ENCODE measurements at regions not wholly inside any gene's neighbourhood (a gene's known extent, or its start where the extent isn't known, plus 50 kb on each side); places are given as distances from the start of the nearest gene placed in this dataset.
"Not testable (repeated sequence)": the region's sequence is repeated elsewhere in the genome, so short reads cannot be mapped to it uniquely, and the experiment has no call there.

DNA sequence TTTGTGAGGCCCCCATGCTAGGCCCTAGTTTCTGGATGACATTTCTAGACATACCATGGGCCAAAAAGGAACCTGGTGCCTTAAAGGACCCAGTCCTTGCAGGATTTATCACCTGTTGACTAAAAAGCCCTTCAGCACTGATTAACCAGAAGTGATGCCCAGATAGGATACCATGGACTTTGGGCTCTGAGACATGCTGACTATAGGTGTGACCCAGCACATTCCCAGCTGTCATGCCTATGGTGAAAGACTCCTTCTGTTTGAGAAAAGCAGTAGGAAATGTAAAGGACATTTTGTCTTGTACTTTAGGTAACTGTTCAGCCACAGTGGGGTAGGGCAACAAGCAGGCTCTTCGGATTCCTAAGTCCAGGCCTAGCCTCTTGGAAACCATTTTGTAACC lies 724.2 kb downstream of the CD109 start:
- no peak for ATAC-seq (ENCODE audit: poor library complexity)
- DNase-seq: no peak
- intact Hi-C loops (cut with DNase I): no loop called here

DNA sequence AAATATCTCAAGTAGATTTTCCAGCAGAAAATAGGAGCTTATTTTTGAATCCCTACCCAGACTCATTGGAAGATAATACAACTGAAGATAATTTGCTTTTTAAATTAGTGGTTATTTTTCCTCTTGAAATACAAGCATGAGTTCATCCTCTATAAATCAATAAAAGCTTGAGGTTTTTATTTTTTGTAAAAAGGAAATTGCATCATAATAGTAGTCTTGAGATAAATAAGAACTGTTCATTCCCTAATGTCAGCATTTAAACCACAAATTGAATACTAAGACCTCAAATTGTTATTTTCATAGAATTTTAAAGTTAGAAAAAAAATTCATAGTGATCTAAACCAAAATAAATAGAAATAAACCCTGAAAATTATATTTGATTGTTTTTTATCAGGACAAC lies 719.1 kb downstream of the CD109 start:
- intact Hi-C loops (cut with DNase I): no loop called here
- ATAC-seq (ENCODE audit: poor library complexity): no peak
- no peak for DNase-seq

DNA sequence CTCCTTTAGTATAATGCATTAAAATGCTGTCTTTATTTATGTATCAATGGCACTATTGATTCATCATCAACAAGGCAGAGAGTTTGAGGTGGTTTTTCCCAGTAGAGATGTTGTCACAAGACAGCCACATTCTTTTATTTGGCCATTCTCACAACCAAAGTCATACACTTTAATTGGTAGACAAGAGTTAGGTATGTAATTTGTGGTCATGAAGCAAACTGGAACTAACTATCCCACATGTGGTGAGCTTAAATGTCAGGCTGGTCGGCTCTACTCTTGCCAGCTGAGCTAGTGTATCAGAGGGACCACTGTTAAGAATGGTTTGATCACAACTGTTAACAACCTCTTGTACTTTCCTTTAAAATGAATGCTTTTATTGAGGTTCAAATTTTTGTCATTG lies 714.6 kb downstream of the CD109 start:
- intact Hi-C loops (cut with DNase I): no loop called here
- no peak for DNase-seq
- ATAC-seq (ENCODE audit: poor library complexity): no peak

DNA sequence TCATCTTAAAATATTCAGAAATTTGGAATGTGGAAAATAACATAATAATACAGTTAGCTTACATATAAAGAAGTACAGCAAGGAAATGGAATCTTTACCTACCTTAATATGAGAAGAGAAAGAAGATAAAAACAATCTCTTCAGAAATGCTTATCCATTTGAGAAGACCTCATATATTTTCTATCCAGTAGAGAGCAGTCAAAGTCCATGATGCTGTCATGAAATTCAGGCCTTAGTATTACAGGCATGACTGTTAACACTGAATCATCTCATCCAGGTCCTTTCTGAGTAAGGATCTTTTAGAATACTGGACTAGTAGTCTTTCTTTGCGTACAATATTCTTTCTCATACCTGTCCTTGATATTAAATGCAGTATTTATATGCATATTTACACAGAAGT lies 713.4 kb downstream of the CD109 start:
- no peak for ATAC-seq (ENCODE audit: poor library complexity)
- intact Hi-C loops (cut with DNase I): no loop called here
- no peak for DNase-seq

DNA sequence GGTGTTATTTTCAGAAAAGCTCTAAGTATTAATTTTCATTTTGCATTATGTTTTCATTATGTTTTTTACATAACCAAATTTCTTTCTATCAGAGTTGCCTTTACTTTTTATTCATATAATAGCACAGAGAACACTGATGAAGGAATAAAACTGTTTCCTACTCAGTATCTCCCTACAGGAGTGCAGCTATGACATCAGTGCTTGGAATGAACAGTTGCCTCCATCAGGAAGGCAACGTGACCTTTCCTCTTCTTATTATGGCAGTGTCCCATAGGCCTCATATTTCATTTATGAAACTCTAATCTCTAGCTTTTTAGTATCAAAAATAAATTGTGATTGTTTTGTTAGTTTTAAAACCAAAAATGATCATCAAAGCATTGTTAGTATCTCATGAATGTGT lies 712.8 kb downstream of the CD109 start:
- no peak for DNase-seq
- intact Hi-C loops (cut with DNase I): no loop called here
- ATAC-seq (ENCODE audit: poor library complexity): no peak

DNA sequence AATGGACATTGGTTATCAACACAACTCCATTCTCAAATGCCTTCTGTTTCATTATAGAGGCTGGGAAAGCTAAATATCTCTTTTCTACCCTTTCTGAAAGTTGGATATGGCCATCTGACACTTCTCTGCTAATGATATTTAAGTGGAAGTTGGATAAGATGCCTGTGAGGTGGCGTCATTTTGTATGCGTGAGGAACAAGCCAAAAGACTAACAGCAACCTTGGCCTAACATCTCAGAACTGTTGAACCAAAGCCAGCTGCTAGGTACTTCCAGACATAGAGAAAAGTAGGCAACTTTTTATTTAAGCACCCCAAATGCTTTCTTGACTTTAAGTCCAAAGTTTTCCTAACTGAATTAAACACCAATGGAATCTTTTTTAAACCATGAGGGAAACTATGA lies 708.4 kb downstream of the CD109 start:
- DNase-seq: no peak
- intact Hi-C loops (cut with DNase I): no loop called here
- no peak for ATAC-seq (ENCODE audit: poor library complexity)

DNA sequence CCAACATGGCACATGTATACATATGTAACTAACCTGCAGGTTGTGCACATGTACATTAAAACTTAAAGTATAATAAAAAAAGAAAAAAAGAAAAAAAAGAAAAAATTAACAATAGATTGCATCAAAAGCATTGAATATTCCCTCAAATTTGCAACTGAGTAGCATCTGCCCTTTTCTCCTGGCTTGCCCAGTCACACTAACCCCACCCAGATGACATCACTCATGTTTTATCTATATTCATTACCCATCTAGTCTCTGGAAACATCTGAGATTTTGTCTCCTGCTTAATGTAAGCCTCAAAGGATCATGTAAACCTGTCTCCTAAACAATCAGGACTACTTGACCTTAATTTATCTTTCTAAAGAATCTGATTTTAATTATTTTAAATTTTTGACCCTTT lies 706.8 kb downstream of the CD109 start:
- DNase-seq (no peak), ATAC-seq (ENCODE audit: poor library complexity) (no peak)
- intact Hi-C loops (cut with DNase I): no loop called here

DNA sequence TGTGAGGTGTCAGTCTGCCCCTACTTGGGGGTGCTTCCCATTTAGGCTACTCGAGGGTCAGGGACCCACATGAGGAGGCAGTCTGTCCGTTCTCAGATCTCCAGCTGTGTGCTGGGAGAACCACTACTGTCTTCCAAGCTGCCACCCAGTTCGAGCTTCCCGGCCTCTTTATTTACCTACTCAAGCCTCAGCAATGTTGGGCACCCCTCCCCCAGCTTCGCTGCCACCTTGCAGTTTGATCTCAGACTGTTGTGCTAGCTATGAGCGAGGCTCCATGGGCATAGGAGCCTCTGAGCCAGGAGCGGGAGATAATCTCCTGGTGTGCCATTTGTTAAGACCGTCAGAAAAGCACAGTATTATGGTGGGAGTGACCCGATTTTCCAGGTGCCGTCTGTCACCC lies 682.4 kb downstream of the CD109 start:
- DNase-seq; intact Hi-C loops (cut with DNase I): not testable (repeated sequence)

DNA sequence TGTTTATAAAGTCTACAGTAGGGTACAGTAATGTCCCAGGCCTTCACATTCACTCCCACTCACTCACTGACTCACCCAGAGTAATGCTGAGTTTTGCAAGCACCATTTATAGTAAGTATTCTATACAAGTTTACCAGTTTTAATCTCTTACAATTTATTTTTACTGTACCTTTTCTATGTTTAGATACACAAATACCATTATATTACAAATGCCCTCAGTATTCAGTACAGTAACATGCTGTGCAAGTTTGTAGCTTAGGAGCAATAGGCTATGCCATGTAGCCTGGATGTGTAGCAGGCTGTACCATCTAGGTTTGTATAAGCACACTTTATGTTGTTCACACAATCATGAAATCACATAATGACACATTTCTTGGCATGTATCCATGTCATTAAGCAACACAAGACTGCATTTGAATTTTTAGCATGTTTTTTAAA lies 673.6 kb downstream of the CD109 start:
- intact Hi-C loops (cut with DNase I): no loop called here
- DNase-seq (no peak), ATAC-seq (ENCODE audit: poor library complexity) (no peak)

More for the DNA sequence above, 682.4 kb downstream of the CD109 start:
- ATAC-seq (ENCODE audit: poor library complexity): not testable (repeated sequence)

DNA sequence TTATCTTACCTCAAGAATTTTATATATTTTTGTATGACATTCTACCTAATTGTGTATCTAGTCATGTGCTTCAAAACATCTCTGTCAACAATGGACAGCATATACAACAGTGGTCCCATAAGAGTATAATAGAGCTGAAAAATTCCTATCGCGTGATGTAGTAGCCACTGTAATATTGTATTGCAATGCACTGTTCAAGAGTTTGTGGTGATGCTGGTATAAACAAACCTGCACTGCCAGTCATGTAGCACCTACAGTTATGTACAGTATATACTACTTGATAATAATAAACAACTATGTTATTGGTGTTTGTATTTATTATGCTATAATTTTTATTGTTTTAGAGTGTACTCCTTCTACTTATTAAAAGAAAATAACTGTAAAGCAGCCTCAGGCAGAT lies 672.7 kb downstream of the CD109 start:
- ATAC-seq (ENCODE audit: poor library complexity) (no peak), DNase-seq (no peak)
- intact Hi-C loops (cut with DNase I): no loop called here

DNA sequence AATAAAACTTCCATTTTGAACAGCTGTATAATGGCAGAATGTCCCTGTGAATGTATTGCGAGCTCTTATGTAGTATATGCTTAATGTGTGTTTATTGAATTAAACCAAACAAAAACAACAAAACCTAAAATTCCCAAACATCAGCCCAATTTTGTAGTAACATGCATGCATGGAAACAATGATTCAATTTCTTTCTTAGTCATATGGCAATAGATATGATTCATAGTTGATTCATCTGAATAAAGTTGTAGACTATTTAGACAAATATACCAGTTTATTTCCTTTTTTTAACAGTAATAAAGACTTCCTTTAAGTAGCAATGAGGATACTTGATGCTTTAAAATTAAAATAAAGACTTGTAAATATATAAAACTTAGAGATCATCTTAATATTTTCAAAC lies 670.6 kb downstream of the CD109 start:
- intact Hi-C loops (cut with DNase I): no loop called here
- no peak for ATAC-seq (ENCODE audit: poor library complexity)
- DNase-seq: no peak

DNA sequence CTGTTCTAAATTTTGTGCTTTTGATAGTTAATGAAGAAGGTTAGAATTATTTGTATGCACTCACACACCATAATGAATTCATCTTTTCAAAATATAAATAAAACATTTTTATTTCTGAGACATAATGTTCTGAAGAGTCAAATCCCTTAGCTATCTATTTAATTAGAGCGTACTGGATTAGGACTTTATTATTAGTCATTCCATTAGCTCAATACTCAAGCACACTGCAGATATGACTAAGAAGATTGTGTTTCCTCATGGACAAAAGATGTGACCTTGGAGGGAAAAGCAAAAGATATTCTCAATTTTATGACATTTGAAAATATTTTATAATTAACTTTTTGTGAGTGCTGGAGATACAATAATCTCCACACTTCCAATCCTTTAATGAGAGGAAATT lies 666.4 kb downstream of the CD109 start:
- DNase-seq: no peak
- intact Hi-C loops (cut with DNase I): no loop called here
- ATAC-seq (ENCODE audit: poor library complexity): no peak

DNA sequence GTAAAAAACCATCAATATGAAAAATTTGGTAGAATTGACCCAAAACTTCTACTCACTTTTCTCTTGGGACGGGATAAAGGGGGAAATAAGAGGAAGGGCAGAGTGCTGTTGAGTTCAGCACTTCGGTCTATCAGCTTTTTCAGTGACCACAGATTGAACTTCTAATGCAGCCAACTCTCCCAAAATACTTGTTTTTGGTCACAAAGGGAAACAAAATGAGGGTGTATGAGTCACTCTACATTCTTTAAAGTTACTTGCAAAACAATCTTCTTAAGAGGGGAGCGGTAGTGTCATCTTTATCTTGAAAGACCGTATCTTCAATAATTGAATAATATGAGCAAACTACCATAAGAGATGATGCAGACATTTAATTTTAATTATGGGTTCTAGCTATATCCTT lies 661.3 kb downstream of the CD109 start:
- no peak for DNase-seq
- ATAC-seq (ENCODE audit: poor library complexity): peak; percentile 38
- intact Hi-C loops (cut with DNase I): no loop called here

DNA sequence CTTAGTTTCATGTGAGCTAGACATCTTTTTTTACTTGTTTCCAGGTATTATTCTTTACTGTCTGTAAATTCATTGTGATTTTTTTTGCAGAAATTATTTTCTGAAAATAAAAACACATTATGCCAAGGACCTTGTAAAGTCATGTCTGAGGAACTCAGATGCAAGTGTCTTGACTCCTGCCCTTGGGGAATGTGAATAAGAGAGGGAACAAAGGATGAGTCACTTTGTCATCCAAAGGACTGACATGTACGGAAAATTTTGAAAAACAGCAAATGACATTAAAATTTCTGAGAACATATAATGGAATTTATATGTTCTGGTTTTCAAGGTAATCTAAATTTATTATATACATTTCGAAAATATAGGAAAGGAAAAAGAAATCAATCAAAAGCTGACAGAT lies 660.4 kb downstream of the CD109 start:
- DNase-seq: no peak
- intact Hi-C loops (cut with DNase I): no loop called here
- no peak for ATAC-seq (ENCODE audit: poor library complexity)

DNA sequence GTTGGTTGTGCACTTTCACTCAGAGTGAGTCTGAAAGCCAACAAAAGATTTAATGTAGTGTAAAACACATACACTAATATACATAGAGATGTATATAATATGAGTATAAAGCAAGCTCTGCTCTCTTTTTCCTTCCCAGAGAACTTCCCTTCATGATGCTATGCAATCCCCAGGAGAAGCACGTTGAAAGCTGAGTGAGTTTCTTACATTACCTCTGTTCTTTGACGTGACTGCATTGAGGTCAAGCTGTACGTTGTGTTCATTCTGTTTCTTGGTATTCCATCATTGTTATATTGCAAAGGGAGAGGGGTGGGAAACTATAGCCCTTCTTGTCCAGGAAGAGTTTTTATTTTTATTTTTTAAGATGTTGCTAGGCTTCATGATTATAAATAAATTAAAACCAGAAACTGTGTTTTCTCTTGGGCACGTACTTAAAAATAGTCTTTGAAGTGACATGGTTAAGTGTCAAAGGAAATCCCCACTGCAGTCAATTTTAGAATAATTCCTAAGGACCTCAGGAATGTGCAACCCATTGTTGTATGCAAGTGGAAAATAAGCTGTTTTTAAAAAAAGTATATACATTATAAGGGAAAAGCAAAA lies 651.0 kb downstream of the CD109 start:
- DNase-seq (no peak), ATAC-seq (ENCODE audit: poor library complexity) (no peak)
- intact Hi-C loops (cut with DNase I): no loop called here

DNA sequence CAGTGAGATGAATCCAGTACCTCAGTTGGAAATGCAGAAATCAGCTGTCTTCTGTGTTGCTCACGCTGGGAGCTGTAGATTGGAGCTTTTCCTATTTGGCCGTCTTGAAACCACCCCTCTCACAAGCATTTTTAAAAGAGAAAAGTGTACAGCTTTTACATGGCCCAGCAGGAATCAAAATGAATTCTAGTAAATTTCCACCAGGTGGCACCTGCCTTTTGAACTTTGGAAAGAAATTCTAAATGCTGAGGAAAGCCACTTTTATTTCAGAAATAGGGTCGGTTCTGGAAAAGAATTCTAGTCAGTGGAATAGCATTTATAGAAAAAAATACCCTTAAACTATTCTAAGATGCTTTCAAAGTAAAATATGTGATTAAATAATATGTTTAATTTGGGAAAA lies 647.8 kb downstream of the CD109 start:
- intact Hi-C loops (cut with DNase I): no loop called here
- ATAC-seq (ENCODE audit: poor library complexity): no peak
- DNase-seq: no peak

DNA sequence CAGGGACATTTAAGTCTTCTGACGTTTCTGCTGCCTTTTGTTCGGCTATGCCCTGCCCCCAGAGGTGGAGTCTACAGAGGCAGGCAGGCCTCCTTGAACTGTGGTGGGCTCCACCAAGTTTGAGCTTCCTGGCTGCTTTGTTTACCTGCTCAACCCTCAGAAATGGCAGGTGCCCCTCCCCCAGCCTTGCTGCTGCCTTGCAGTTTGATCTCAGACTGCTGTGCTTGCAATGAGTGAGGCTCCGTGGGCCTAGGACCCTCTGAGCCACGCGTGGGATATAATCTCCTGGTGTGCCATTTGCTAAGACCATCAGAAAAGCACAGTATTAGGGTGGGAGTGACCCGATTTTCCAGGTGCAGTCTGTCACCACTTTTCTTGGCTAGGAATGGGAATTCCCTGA lies 647.3 kb downstream of the CD109 start:
- DNase-seq; ATAC-seq (ENCODE audit: poor library complexity); intact Hi-C loops (cut with DNase I): not testable (repeated sequence)

DNA sequence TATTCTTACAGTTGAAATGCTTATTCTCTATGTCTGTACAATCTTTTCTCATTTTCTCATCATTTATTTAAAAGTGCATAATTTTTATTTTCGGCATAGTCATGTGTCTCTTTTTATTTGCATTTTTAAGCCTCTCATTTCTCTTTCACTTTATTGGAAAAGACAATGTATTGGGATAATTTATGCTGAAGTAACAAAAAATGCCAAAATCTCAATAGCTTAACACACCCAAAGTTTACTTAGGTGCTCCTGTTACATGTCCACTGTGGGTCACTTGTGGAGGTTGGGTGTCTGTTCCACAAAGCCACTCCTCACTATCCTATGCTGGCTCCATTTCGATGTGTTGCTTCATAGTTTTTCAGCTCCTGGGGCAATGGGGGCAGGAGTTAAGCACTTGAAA lies 638.7 kb downstream of the CD109 start:
- ATAC-seq (ENCODE audit: poor library complexity) (no peak), DNase-seq (no peak)
- intact Hi-C loops (cut with DNase I): no loop called here

DNA sequence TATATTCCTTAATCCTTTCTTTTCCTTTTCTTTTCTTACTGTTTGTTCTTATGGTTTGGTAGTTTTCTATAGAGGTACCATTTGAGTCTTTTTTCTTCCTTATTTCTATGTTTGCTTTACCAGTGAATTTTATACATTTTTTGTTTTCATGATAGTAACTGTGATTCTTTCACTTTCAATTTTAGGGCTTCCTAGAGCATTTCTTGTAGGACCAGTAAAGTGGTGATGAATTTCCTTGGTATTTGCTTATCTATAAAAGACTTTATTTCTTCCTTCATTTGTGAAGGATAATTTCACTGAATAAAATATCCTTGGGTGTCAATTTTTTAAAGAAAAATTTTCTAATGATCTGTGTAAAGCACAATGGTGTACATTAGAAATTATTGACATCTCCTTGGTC lies 637.4 kb downstream of the CD109 start:
- ATAC-seq (ENCODE audit: poor library complexity) (no peak), DNase-seq (no peak)
- intact Hi-C loops (cut with DNase I): no loop called here

DNA sequence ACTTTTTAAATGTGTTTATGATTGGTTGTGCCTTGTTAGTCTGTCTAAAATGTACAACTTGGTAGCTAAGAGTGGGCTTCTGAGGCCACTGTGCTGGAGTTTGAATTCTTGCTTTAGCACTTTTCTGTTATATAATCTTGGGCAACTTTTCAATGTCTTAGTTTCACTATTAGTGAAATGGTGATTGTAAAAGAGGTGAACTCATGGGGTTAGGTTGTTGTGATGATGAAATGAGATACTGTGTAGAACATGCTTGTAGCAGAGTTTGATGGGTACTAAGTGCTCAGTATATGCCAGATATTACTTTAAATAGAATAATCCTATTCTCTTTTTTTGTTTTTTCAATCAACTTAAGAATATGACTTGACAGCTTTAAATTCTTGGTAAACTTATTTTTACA lies 624.7 kb downstream of the CD109 start:
- DNase-seq (no peak), ATAC-seq (ENCODE audit: poor library complexity) (no peak)
- intact Hi-C loops (cut with DNase I): no loop called here

DNA sequence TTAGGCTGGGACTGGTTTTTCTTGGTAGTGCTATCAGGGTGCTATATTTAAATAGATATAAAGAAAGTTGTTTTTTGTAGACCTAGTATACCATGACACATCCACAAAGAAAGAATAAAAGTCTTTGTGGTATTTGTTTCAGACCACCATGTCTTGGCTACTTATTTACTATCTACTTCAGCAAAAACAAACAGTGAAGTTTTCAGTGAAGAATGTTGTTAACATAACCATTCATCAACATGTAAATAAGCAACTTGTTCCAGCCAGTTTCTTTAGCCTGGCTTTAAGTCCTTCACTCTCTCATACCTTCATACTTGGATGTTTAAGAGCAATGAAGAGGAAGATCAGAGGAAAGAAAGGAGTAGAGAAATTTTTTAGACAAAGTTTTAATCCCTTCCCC lies 624.1 kb downstream of the CD109 start:
- DNase-seq (no peak), ATAC-seq (ENCODE audit: poor library complexity) (no peak)
- intact Hi-C loops (cut with DNase I): no loop called here
